ENCODE measurements at regions not wholly inside any gene's neighbourhood (a gene's known extent, or its start where the extent isn't known, plus 50 kb on each side); places are given as distances from the start of the nearest gene placed in this dataset.
"Not testable (repeated sequence)": the region's sequence is repeated elsewhere in the genome, so short reads cannot be mapped to it uniquely, and the experiment has no call there.

DNA sequence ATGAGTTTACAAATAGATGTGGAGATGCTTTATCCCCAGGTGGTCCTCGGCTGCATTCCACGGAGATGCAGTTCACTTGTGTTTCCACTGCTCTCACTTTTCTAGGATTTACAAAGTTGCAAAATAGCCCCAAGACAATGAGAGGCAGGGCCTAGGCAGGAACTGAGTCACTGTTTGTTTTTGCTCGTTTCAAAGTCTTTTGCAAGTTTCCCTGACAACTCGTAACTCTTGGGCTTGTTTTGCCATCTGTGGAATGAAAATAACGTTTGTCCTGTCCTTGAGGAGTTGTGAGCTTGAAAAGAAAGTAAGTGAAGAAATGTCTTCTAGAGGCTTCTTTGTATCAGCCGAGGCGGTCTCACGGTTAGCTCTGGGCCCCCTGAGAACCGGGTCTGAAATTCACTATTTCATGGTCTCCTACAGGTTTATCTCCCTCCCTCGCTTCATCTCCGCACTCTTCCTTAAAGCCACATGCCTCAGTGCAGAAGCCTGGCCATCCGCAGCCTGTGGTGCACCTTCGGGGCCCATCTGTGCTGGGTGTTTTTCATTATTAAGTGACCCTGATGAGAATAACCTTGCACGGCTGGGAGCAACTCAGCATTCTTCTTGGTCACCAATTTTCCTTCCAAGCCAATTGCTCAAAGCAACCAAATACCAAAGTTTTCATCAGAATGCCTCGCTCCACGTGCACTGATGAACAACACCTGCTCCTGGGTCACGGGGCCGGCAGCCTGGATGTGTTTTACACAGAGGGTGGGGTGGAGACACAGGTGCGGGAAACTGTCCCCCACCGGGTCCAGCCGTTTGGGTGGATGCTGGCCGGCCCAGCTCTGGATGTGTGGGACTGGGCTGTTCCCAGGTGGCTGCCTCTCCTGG lies 172.4 kb downstream of the LAT start:
- DNase-seq (ENCODE audit: low read depth): peak; percentile 98
- TF ChIP-seq, protein P1, sequence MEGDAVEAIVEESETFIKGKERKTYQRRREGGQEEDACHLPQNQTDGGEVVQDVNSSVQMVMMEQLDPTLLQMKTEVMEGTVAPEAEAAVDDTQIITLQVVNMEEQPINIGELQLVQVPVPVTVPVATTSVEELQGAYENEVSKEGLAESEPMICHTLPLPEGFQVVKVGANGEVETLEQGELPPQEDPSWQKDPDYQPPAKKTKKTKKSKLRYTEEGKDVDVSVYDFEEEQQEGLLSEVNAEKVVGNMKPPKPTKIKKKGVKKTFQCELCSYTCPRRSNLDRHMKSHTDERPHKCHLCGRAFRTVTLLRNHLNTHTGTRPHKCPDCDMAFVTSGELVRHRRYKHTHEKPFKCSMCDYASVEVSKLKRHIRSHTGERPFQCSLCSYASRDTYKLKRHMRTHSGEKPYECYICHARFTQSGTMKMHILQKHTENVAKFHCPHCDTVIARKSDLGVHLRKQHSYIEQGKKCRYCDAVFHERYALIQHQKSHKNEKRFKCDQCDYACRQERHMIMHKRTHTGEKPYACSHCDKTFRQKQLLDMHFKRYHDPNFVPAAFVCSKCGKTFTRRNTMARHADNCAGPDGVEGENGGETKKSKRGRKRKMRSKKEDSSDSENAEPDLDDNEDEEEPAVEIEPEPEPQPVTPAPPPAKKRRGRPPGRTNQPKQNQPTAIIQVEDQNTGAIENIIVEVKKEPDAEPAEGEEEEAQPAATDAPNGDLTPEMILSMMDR (conservative IDR thresholded peaks at IDR 0.05; ENCODE audit: low read length): 0 out of 2 replicates have a peak, but pooled peaks have one; percentile 4
- H3K4me3 ChIP-seq (ENCODE audit: low read length): peak overlapping the region; percentile 22

DNA sequence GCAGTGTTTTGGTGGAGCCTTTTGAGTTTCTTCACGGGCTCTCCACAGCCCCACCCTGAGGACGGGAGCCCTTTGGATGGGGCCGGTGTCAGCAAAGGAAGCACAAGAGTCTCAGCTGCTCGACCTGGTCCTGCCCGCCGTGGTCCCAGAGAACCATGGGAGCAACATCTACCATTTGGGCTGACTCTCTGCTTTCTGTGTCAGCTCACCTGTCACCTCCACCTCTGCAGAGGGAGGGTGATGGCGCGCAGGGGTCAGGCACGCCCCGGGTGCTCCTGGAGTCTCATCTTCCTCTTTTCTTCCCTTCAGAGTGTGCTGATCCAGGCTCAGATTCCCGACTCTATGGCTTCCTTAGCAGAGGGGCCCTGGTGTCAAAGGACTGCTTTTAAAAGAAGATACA lies 171.7 kb downstream of the LAT start:
- no peak for DNase-seq (ENCODE audit: low read depth)
- no peak overlapping the region for H3K4me3 ChIP-seq (ENCODE audit: low read length)
- TF ChIP-seq, protein P1 (conservative IDR thresholded peaks at IDR 0.05; ENCODE audit: low read length): no peak

DNA sequence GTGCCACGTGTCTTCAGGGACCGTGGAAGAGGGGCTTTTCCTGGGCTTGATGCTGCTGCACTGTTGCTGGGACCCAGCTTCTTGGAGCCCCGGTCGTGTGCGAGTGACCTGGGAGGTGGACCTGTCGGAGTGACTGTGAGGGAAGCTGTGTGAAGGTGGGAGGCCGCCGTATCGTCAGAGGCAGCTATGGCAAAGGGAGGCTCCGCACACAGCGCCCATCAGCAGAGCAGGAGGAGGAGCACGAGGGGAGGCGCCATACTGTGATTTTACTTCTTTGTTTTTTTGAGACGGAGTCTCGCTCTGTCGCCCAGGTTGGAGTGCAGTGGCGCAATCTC lies 171.0 kb downstream of the LAT start:
- DNase-seq (ENCODE audit: low read depth); H3K4me3 ChIP-seq (ENCODE audit: low read length): not testable (repeated sequence)

DNA sequence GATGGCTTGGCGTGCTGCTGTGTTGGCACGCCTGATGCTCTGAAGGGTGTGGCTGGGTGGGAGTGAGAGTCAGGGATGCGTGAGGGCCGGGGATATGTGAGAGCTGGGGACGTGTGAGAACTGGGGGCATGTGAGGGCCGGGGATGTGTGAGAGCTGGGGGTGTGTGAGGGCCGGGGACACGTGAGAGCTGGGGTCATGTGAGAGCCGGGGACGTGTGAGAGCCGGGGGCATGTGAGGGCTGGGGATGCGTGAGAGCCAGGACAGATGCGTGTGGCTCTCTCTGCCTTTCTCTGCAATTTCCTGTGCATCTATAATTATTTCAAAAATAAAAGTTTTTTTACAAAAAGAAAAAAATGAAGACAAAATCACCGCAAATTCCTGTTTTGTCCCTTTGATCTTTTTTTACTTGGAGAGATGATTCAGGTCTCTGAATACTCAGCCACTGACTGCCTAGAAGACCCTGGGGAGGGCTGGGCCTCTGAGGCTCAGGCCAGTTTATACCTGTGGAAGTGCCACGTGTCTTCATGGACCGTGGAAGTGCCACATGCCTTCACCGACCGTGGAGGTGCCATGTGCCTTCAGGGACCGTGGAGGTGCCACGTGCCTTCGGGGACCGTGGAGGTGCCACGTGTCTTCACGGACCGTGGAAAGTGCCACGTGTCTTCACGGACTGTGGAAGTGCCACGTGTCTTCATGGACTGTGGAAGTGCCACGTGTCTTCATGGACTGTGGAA lies 170.4 kb downstream of the LAT start:
- H3K4me3 ChIP-seq (ENCODE audit: low read length): not testable (repeated sequence)
- DNase-seq (ENCODE audit: low read depth): peak; percentile 66

DNA sequence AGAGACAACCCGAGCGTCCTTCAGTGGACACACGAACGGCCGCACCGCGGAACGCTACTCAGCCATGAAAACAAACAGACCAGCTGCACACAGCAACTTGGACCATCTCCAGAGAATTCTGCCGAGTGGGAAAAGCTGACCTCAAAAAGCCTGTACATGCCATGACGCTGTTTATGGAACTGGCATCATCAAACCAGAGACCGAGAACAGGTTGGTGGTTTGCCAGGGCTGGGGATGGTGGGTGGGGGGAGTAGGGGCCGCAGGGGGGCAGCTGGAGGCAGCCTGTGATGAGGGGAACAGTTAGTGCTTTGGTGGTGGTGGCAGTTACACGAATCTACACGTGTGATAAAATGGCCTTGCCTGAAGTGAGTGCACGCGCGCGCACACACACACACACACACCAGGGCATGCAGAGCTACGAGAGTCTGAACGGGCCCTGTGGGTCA lies 169.8 kb downstream of the LAT start:
- H3K4me3 ChIP-seq (ENCODE audit: low read length): no peak overlapping the region
- TF ChIP-seq, protein P1 (conservative IDR thresholded peaks at IDR 0.05; ENCODE audit: low read length): no peak
- peak; percentile 51 for DNase-seq (ENCODE audit: low read depth)

DNA sequence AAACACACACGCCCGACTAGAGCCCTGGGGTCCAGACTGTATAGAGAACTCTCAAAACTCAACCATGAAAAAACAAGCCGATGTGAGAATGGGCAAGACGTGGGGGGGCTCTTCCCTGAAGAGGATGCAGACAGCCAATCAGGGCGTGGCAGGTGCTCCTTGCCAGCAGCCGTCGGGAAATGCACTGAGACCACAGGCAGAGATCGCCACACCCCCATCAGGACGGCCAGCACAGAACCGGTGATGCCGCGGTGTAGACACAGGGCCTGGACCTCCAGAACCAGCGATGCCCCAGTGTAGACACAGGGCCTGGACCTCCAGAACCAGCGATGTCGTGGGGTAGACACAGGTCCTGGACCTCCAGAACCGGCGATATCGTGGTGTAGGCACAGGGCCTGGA lies 169.2 kb downstream of the LAT start:
- DNase-seq (ENCODE audit: low read depth): no peak
- TF ChIP-seq, protein P1 (conservative IDR thresholded peaks at IDR 0.05; ENCODE audit: low read length): no peak
- no peak overlapping the region for H3K4me3 ChIP-seq (ENCODE audit: low read length)

DNA sequence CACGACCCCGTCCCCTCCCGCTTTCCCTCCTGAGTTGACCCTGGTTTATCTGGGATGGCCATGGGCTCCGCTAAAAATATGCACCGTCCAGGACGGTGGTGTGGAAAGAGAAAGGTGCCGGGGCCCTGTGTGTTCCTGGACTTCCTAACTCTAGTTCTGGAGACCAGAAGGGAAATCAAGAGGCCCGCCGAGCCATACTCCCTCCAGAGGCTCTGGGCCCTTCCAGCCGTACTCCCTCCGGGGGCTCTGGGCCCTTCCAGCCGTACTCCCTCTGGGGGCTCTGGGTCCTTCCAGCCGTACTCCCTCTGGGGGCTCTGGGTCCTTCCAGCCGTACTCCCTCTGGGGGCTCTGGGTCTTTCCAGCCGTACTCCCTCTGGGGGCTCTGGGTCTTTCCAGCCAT lies 168.5 kb downstream of the LAT start:
- DNase-seq (ENCODE audit: low read depth); H3K4me3 ChIP-seq (ENCODE audit: low read length): not testable (repeated sequence)

DNA sequence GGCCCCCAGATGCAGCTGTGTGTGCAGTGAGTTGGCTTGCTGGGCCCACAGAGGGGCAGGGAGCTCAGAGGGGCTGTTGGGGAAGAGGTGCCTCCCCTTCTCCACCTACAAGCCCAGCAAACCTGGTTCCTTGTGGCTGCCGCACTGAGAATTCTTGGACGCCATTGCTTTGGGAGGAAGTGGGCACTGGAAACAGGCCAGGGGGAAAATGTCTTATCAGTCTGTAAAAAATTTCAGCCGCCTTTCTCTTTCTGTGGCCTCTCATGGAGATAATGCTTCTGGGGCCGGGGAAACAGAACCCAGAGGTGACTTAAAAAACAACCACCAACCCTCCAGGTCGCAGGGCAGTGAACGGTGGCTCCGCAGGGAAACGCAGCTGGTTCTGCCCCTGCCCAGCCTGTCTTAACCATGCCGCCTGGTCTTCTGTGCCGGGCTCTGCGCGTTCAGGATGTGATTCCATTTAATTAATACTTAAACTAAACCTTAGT lies 167.7 kb downstream of the LAT start:
- not testable (repeated sequence) for DNase-seq (ENCODE audit: low read depth); H3K4me3 ChIP-seq (ENCODE audit: low read length)

DNA sequence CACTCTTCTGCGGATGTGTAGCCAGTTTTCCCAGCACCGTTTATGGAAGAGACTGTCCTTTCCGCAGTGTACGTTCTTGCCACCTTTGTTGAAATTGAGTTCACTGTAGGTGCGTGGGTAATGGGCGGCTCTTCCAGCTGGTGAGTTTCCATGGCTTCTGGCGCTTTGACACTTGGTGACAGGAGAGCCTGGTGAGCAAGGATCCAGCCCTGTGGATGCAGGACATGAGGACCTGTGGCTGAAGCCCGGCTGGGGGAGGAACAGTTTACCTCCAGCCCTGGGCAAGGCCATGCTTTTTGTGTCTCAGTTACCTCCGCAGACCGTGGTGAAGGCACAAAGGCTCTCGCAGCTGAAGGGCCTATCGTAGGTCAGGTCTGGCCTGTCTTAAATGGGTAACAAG lies 166.5 kb downstream of the LAT start:
- no peak for DNase-seq (ENCODE audit: low read depth)
- H3K4me3 ChIP-seq (ENCODE audit: low read length): no peak overlapping the region
- TF ChIP-seq, protein P1 (conservative IDR thresholded peaks at IDR 0.05; ENCODE audit: low read length): no peak

DNA sequence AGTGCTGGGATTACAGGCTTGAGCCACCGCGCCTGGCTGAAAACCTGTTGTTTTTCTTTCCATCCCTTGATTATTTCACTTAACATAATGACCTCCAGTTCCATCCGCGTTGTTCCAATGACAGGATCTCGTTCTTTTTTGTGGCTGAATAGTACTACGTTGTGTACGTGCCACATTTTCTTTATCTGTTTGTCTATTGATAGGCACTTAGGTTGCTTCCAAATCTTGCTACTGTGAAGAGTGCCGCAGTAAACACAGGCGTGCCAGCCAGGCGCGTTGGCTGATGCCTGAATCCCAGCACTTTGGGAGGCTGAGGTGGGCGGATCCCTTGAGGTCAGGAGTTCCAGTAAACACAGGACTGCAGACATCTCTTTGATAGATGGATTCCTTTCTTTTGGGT lies 165.1 kb downstream of the LAT start:
- not testable (repeated sequence) for DNase-seq (ENCODE audit: low read depth); H3K4me3 ChIP-seq (ENCODE audit: low read length)
